HEK293 (cell line): ENCODE measurements at regions not wholly inside any gene's neighbourhood (a gene's known extent, or its start where the extent isn't known, plus 50 kb on each side); places are given as distances from the start of the nearest gene placed in this dataset.
"Not testable (repeated sequence)": the region's sequence is repeated elsewhere in the genome, so short reads cannot be mapped to it uniquely, and the experiment has no call there.

ENCODE experiments used
- BCL11A ChIP-seq: fragments of 450-650 bp; formaldehyde crosslinking; IDR thresholded peaks from 2 replicates; pipeline ENCODE4 v1.5.1; 2016; ENCODE audit warnings: low read depth, missing biosample characterization, missing genetic modification characterization
- OSR2 ChIP-seq: fragments of 450-650 bp; formaldehyde crosslinking; IDR thresholded peaks from 2 replicates; pipeline ENCODE4 v1.5.1; 2016; ENCODE audit warnings: missing biosample characterization, missing genetic modification characterization
- PRDM1 ChIP-seq: fragments of 450-650 bp; formaldehyde crosslinking; IDR thresholded peaks from 2 replicates; pipeline ENCODE4; 2016; ENCODE audit warnings: missing biosample characterization, missing genetic modification characterization
- ZBTB20 ChIP-seq: fragments of 450-650 bp; formaldehyde crosslinking; IDR thresholded peaks from 2 replicates; pipeline ENCODE4 v1.5.1; 2016; ENCODE audit warnings: missing biosample characterization, missing genetic modification characterization
- ZNF221 ChIP-seq: fragments of 450-650 bp; formaldehyde crosslinking; IDR thresholded peaks from 2 replicates; pipeline ENCODE4 v1.5.1; 2017; ENCODE audit warnings: missing biosample characterization, missing genetic modification characterization, borderline replicate concordance
- ZNF629 ChIP-seq: fragments of 450-650 bp; formaldehyde crosslinking; IDR thresholded peaks from 2 replicates; pipeline ENCODE4 v1.5.1; 2017; ENCODE audit warnings: missing biosample characterization, missing genetic modification characterization
- TF ChIP-seq, protein P1 (sequence below): fragments of 450-650 bp; formaldehyde crosslinking; IDR thresholded peaks from 2 replicates; pipeline ENCODE4 v1.5.1; 2016; ENCODE audit warnings: missing biosample characterization, missing genetic modification characterization, low read depth
- TF ChIP-seq, protein P2 (sequence below): fragments of 450-650 bp; formaldehyde crosslinking; IDR thresholded peaks from 2 replicates; pipeline ENCODE4 v1.5.1; 2016; ENCODE audit warnings: missing biosample characterization, missing genetic modification characterization
- TF ChIP-seq, protein P3 (sequence below): fragments of 450-650 bp; formaldehyde crosslinking; IDR thresholded peaks from 2 replicates; pipeline ENCODE4 v1.5.1; 2016; ENCODE audit warnings: missing biosample characterization, missing genetic modification characterization

DNA sequence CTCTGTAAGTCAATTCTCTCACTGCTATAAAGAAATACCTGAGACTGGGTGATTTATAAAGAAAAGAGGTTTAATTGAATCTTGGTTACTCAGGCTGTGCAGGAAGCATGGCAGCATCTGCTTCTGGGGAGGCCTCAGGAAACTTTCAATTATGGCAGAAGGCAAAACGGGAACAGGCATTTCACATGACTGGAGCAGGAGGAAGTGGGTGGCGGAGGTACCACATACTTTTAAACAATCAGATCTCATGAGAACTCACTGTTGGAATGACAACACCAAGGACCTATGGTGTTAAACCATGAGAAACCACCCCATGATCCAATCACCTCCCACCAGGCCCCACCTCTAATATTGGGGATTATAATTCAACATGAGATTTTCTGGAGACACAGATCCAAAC is 315.7 kb upstream of the NRP1 start:
- not testable (repeated sequence) for TF ChIP-seq ZNF629 (tag by site-specific recombination); PRDM1 (tag by site-specific recombination); OSR2; ZBTB20 (tag by site-specific recombination); BCL11A (tag by site-specific recombination); ZNF221 (tag by site-specific recombination)
- TF ChIP-seq, protein P1, sequence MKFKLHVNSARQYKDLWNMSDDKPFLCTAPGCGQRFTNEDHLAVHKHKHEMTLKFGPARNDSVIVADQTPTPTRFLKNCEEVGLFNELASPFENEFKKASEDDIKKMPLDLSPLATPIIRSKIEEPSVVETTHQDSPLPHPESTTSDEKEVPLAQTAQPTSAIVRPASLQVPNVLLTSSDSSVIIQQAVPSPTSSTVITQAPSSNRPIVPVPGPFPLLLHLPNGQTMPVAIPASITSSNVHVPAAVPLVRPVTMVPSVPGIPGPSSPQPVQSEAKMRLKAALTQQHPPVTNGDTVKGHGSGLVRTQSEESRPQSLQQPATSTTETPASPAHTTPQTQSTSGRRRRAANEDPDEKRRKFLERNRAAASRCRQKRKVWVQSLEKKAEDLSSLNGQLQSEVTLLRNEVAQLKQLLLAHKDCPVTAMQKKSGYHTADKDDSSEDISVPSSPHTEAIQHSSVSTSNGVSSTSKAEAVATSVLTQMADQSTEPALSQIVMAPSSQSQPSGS (tag by site-specific recombination): not testable (repeated sequence)
- TF ChIP-seq, protein P2, sequence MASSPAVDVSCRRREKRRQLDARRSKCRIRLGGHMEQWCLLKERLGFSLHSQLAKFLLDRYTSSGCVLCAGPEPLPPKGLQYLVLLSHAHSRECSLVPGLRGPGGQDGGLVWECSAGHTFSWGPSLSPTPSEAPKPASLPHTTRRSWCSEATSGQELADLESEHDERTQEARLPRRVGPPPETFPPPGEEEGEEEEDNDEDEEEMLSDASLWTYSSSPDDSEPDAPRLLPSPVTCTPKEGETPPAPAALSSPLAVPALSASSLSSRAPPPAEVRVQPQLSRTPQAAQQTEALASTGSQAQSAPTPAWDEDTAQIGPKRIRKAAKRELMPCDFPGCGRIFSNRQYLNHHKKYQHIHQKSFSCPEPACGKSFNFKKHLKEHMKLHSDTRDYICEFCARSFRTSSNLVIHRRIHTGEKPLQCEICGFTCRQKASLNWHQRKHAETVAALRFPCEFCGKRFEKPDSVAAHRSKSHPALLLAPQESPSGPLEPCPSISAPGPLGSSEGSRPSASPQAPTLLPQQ (tag by site-specific recombination): not testable (repeated sequence)
- TF ChIP-seq, protein P3, sequence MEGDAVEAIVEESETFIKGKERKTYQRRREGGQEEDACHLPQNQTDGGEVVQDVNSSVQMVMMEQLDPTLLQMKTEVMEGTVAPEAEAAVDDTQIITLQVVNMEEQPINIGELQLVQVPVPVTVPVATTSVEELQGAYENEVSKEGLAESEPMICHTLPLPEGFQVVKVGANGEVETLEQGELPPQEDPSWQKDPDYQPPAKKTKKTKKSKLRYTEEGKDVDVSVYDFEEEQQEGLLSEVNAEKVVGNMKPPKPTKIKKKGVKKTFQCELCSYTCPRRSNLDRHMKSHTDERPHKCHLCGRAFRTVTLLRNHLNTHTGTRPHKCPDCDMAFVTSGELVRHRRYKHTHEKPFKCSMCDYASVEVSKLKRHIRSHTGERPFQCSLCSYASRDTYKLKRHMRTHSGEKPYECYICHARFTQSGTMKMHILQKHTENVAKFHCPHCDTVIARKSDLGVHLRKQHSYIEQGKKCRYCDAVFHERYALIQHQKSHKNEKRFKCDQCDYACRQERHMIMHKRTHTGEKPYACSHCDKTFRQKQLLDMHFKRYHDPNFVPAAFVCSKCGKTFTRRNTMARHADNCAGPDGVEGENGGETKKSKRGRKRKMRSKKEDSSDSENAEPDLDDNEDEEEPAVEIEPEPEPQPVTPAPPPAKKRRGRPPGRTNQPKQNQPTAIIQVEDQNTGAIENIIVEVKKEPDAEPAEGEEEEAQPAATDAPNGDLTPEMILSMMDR (tag by site-specific recombination): not testable (repeated sequence)
